ENCODE measurements at regions not wholly inside any gene's neighbourhood (a gene's known extent, or its start where the extent isn't known, plus 50 kb on each side); places are given as distances from the start of the nearest gene placed in this dataset.

GRCh38 chr12:115010324-115010995, 326.5 kb upstream of the TBX3 start:
- H3K27ac Mint-ChIP-seq, result no peak overlapping the region
- H3K4me3 Mint-ChIP-seq (ENCODE audit: low read depth), result no peak overlapping the region
- no peaks in the 10 kb centered on the region for H3K36me3 Mint-ChIP-seq (ENCODE audit: insufficient read depth)
- H3K9me3 Mint-ChIP-seq (ENCODE audit: low read depth), result no peaks in the 10 kb centered on the region
- no peak for DNase-seq (ENCODE audit: low spot score, unreplicated experiment)
- no peak for TF ChIP-seq CTCF (IDR thresholded peaks at IDR 0.05; ENCODE audit: unreplicated experiment)
- peaks cover 45% of the 10 kb centered on the region for H3K27me3 Mint-ChIP-seq
- peaks cover 14% of the 10 kb centered on the region for H3K4me1 Mint-ChIP-seq (ENCODE audit: low read depth)

- H3K4me3 Mint-ChIP-seq (ENCODE audit: low read depth), result no peak overlapping the region
- H3K4me1 Mint-ChIP-seq (ENCODE audit: low read depth), result peaks cover 13% of the 10 kb centered on the region
Observed at GRCh38 chr12:115008929-115009328, 325.0 kb upstream of the TBX3 start.

GRCh38 chr12:115004470-115005146, 320.6 kb upstream of the TBX3 start:
- Mint-ChIP-seq H3K27me3 (peaks cover 49% of the 10 kb centered on the region), H3K4me1 (ENCODE audit: low read depth) (peaks cover 6% of the 10 kb centered on the region), H3K4me3 (ENCODE audit: low read depth) (no peak overlapping the region), H3K9me3 (ENCODE audit: low read depth) (no peaks in the 10 kb centered on the region), H3K36me3 (ENCODE audit: insufficient read depth) (no peaks in the 10 kb centered on the region), H3K27ac (no peak overlapping the region)
- no peak for TF ChIP-seq CTCF (IDR thresholded peaks at IDR 0.05; ENCODE audit: unreplicated experiment)
- DNase-seq (ENCODE audit: low spot score, unreplicated experiment), result no peak

More at GRCh38 chr12:115008929-115009328, 325.0 kb upstream of the TBX3 start:
- H3K36me3 Mint-ChIP-seq (ENCODE audit: insufficient read depth), result no peaks in the 10 kb centered on the region
- DNase-seq (ENCODE audit: low spot score, unreplicated experiment), result no peak
- TF ChIP-seq CTCF (IDR thresholded peaks at IDR 0.05; ENCODE audit: unreplicated experiment), result no peak
- H3K27me3 Mint-ChIP-seq, result peaks cover 53% of the 10 kb centered on the region
- no peak overlapping the region for H3K27ac Mint-ChIP-seq
- H3K9me3 Mint-ChIP-seq (ENCODE audit: low read depth), result no peaks in the 10 kb centered on the region

- no peak for DNase-seq (ENCODE audit: low spot score, unreplicated experiment)
- no peak overlapping the region for H3K4me3 Mint-ChIP-seq (ENCODE audit: low read depth)
- peaks cover 38% of the 10 kb centered on the region for H3K27me3 Mint-ChIP-seq
- no peak overlapping the region for H3K27ac Mint-ChIP-seq
- TF ChIP-seq CTCF (IDR thresholded peaks at IDR 0.05; ENCODE audit: unreplicated experiment), result no peak
- H3K4me1 Mint-ChIP-seq (ENCODE audit: low read depth), result peaks cover 8% of the 10 kb centered on the region
- no peaks in the 10 kb centered on the region for H3K9me3 Mint-ChIP-seq (ENCODE audit: low read depth)
- no peaks in the 10 kb centered on the region for H3K36me3 Mint-ChIP-seq (ENCODE audit: insufficient read depth)
Observed at GRCh38 chr12:115002434-115002833, 318.5 kb upstream of the TBX3 start.

- peaks cover 38% of the 10 kb centered on the region for H3K27me3 Mint-ChIP-seq
- no peaks in the 10 kb centered on the region for H3K36me3 Mint-ChIP-seq (ENCODE audit: insufficient read depth)
- no peak overlapping the region for H3K4me3 Mint-ChIP-seq (ENCODE audit: low read depth)
- no peak for DNase-seq (ENCODE audit: low spot score, unreplicated experiment)
- peaks cover under 1% of the 10 kb centered on the region for H3K9me3 Mint-ChIP-seq (ENCODE audit: low read depth)
- TF ChIP-seq CTCF (IDR thresholded peaks at IDR 0.05; ENCODE audit: unreplicated experiment), result no peak
- H3K27ac Mint-ChIP-seq, result no peak overlapping the region
- H3K4me1 Mint-ChIP-seq (ENCODE audit: low read depth), result peaks cover 8% of the 10 kb centered on the region
Observed at GRCh38 chr12:115001571-115002180, 317.7 kb upstream of the TBX3 start.
